Mucosa of descending colon (tissue), 3 donors: ENCODE measurements at regions not wholly inside any gene's neighbourhood (a gene's known extent, or its start where the extent isn't known, plus 50 kb on each side); places are given as distances from the start of the nearest gene placed in this dataset.

ENCODE experiments used
- ATAC-seq: fragments of 200-7000 bp; cut with Tn5 transposase; one replicate; pipeline ENCODE4 v1.9.1; 2020; ENCODE audit warnings: mild to moderate bottlenecking, moderate library complexity
- DNase-seq, 3 donors: peaks; one replicate each; pipeline ENCODE4 v3.0.0-alpha.2; 2020
- H3K36me3 ChIP-seq: fragments of 200-600 bp; one replicate; pipeline ENCODE4 v1.8.0; 2021; ENCODE audit warnings: low read depth, mild to moderate bottlenecking
- H3K4me1 ChIP-seq: fragments of 200-600 bp; one replicate; pipeline ENCODE4 v1.8.0; 2021; ENCODE audit warnings: low read depth, mild to moderate bottlenecking
- H3K4me3 ChIP-seq: fragments of 200-600 bp; one replicate; pipeline ENCODE4 v1.8.0; 2021; ENCODE audit warnings: mild to moderate bottlenecking
- H3K9me3 ChIP-seq: fragments of 200-600 bp; one replicate; pipeline ENCODE4 v1.8.0; 2021; ENCODE audit warnings: mild to moderate bottlenecking
- intact Hi-C, 2 donors: fragments of 100-400 bp; cut with DNase I in 1 of 2; cut with micrococcal nuclease in 1 of 2; formaldehyde crosslinking; loops; one replicate each; pipeline versions ENCODE4 v1.11.0 to v1.11.1; 2022; cut with DNase I, micrococcal nuclease
- TF ChIP-seq, protein P1 (sequence below): fragments of 200-600 bp; IDR thresholded peaks from one replicate; pipeline ENCODE4 v1.8.0; 2022; ENCODE audit warnings: antibody characterized with exemption, mild to moderate bottlenecking
- donor health status: DM: no; HTN: no; CAD: no; lungs with moderate emphysema.
- donor health status: DM: no; HTN: no; CAD: no.
- donor health status: DM: no; HTN: yes; CAD: no.

DNA sequence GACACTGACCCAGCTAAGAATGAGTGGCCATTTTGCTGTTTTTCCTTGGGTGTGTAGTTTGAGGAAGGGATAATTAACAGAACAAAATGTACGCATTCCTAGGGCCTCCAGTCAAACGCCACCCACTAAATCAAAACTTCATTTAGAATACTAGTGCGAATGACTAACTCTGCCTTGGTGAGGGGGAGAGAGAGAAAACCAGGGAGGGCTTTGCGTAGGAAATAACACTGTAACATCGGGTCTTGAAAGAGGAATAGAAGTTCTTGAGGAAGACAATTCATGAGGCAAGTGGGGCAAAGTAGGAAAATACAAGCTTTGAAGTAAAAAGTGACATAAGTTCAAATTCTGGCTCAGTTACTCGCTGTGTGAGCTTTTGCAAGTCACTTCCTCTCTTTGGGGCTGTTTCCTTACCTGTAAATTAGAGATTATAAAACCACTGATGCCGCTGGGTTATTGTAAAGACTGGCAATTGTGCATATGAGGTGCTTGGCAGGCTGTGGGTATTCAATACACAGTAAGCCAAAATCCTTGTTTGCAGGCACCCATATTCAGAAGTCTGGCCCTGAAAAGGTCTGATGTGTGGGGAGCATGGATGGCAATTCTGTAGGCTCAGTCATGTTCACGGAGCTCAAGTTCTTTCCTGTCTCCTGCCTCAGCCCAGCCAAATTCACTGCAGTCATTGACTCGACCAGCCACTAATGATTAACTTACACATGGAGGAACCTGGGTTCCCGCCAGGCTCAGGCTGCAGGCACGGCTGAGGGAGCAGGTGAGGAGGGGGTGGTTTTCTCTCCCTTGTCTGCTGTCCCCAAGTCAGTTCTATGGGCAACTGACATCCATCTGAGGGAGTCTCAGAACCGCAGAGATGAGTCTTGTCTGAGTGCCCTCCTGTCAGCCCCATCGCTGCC is 140.3 kb upstream of the CSF3R start:
- Histone ChIP-seq H3K4me1 (no peaks in the 10 kb centered on the region), H3K4me3 (no peak overlapping the region), H3K36me3 (no peaks in the 10 kb centered on the region), H3K9me3 (no peaks in the 10 kb centered on the region)
- peak in 1 of 3 donors; percentile 30 for DNase-seq
- no peak for ATAC-seq
- TF ChIP-seq, protein P1, sequence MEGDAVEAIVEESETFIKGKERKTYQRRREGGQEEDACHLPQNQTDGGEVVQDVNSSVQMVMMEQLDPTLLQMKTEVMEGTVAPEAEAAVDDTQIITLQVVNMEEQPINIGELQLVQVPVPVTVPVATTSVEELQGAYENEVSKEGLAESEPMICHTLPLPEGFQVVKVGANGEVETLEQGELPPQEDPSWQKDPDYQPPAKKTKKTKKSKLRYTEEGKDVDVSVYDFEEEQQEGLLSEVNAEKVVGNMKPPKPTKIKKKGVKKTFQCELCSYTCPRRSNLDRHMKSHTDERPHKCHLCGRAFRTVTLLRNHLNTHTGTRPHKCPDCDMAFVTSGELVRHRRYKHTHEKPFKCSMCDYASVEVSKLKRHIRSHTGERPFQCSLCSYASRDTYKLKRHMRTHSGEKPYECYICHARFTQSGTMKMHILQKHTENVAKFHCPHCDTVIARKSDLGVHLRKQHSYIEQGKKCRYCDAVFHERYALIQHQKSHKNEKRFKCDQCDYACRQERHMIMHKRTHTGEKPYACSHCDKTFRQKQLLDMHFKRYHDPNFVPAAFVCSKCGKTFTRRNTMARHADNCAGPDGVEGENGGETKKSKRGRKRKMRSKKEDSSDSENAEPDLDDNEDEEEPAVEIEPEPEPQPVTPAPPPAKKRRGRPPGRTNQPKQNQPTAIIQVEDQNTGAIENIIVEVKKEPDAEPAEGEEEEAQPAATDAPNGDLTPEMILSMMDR, result no peak
- intact Hi-C loops, result no loop called here

DNA sequence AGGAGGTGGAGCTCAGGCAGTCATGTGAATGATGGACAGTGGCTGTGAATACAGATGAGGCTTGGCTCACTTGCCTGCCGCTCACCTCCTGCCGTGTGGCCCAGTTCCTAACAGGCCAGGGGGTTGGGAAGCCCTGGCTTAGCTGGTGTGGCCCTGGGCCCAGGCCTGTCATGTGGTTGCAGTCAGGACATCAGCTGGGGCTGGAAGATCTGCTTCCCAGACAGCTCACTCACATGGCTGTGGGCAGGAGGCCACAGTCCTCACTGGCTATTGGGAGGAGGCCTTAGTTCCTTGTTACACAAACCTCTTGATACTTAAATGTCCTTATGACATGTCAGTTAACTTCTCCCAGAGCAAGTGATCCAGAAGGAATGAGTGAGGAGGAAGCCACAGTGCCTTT is 138.8 kb upstream of the CSF3R start:
- ATAC-seq (no peak), DNase-seq (no peak)
- Histone ChIP-seq H3K9me3 (no peaks in the 10 kb centered on the region), H3K4me3 (no peak overlapping the region), H3K4me1 (no peaks in the 10 kb centered on the region), H3K36me3 (no peaks in the 10 kb centered on the region)
- TF ChIP-seq, protein P1, result no peak
- intact Hi-C loops, result no loop called here

DNA sequence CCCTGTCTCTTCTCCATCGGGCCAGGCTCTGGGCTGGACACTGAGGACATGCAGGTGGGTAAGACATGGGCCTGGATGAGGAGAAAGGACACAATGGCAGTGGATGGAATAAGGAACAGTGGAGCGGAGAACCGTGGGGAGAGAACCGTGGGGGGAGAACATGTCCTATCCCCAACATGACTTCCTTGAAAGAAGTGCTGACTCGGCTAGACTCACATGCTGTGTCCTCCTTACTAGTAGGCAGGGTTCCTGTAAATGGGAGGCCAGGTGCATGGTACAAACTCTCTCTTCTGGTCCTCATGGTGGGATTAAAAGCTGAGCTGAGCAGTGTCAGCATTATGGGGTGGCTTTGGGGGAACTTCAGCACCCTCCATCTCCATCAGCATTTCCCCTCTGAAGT is 137.4 kb upstream of the CSF3R start:
- H3K36me3 ChIP-seq, result no peaks in the 10 kb centered on the region
- intact Hi-C loops, result no loop called here
- DNase-seq (no peak), ATAC-seq (no peak)
- no peaks in the 10 kb centered on the region for H3K9me3 ChIP-seq
- H3K4me1 ChIP-seq, result no peaks in the 10 kb centered on the region
- H3K4me3 ChIP-seq, result no peak overlapping the region
- TF ChIP-seq, protein P1, result no peak

DNA sequence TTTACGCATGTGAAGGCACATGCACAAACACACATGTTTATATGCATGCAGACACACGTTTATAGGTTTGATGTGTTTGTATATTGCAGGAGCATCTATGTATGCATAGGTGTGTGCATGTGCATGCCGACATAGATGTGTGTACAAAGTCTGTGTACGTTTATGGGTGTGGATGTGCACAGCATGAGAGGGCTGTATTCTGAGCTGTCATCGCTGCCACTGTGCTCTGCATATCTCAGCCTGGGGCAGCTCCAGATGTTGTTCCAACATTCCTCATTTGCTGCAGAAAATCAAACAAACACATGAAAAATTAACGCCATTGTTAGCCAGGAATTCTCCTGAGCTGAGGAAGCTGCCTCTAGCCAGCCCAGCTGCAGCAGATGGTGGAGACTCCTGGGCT is 132.3 kb upstream of the CSF3R start:
- DNase-seq, result no peak
- no peaks in the 10 kb centered on the region for H3K9me3 ChIP-seq
- intact Hi-C loops, result no loop called here
- H3K4me1 ChIP-seq, result no peaks in the 10 kb centered on the region
- no peaks in the 10 kb centered on the region for H3K36me3 ChIP-seq
- ATAC-seq, result no peak
- TF ChIP-seq, protein P1, result no peak
- no peak overlapping the region for H3K4me3 ChIP-seq

DNA sequence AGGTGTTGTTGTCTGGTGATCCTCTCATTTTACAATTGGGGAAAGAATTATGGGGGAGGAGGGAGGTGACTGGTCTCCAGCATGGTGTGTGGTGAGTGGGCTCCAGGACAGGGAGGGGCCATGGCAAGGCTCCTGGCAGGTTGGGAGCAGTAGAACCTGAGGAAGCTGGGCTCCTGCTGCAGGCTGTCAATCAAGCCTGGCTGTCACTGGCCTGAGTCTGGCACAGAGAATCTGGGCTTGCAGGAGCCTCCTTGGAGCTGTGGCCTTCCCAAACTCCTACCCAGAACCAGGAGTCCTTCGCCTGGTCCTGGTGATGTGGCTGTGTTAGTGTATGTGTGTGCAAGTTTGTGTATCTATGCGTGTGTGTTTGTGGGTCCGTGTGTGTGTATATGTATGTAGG is 131.9 kb upstream of the CSF3R start:
- Histone ChIP-seq H3K4me3 (no peak overlapping the region), H3K9me3 (no peaks in the 10 kb centered on the region), H3K36me3 (no peaks in the 10 kb centered on the region), H3K4me1 (no peaks in the 10 kb centered on the region)
- intact Hi-C loops, result no loop called here
- TF ChIP-seq, protein P1, result no peak
- DNase-seq, result no peak
- ATAC-seq, result no peak
